Type B pancreatic cell (in vitro differentiated cells): ENCODE measurements at regions not wholly inside any gene's neighbourhood (a gene's known extent, or its start where the extent isn't known, plus 50 kb on each side); places are given as distances from the start of the nearest gene placed in this dataset.
"Not testable (repeated sequence)": the region's sequence is repeated elsewhere in the genome, so short reads cannot be mapped to it uniquely, and the experiment has no call there.

Source experiments
- DNase-seq: peaks from one replicate; pipeline ENCODE4 v3.0.0; 2021; ENCODE audit warnings: mixed read lengths; ENCODE audit not compliant: unreplicated experiment; ENCODE audit errors: extremely low spot score
- H3K27ac Mint-ChIP-seq: 2 replicates; pipeline ENCODE4 v1.8.0; 2021; ENCODE audit warnings: mild to moderate bottlenecking, mixed read lengths
- H3K27me3 Mint-ChIP-seq: 2 replicates; pipeline ENCODE4 v1.8.0; 2021; ENCODE audit warnings: mixed read lengths
- H3K36me3 Mint-ChIP-seq: 2 replicates; pipeline ENCODE4 v1.8.0; 2021; ENCODE audit warnings: mixed read lengths
- H3K4me1 Mint-ChIP-seq: one replicate; pipeline ENCODE4 v1.8.0; 2021; ENCODE audit warnings: mixed read lengths; ENCODE audit not compliant: unreplicated experiment
- H3K4me3 Mint-ChIP-seq: 2 replicates; pipeline ENCODE4 v1.8.0; 2021; ENCODE audit warnings: mild to moderate bottlenecking, mixed read lengths
- H3K9me3 Mint-ChIP-seq: 2 replicates; pipeline ENCODE4 v1.8.0; 2021; ENCODE audit warnings: mixed read lengths
- CTCF ChIP-seq: fragments of 200-600 bp; sonication (generic); conservative IDR thresholded peaks from 2 replicates; pipeline ENCODE4 v1.5.0; 2021; ENCODE audit warnings: antibody characterized with exemption, mild to moderate bottlenecking

GRCh38 chr10:5576780-5577624 lies 52.2 kb downstream of the CALML3 start:
- DNase-seq = no peak
- H3K4me1 Mint-ChIP-seq = peaks cover 25% of the 10 kb centered on the region
- no peak for TF ChIP-seq CTCF
- H3K27me3 Mint-ChIP-seq = no peaks in the 10 kb centered on the region
- H3K9me3 Mint-ChIP-seq = peaks cover 4% of the 10 kb centered on the region
- no peak overlapping the region for H3K27ac Mint-ChIP-seq
- H3K36me3 Mint-ChIP-seq = no peaks in the 10 kb centered on the region
- H3K4me3 Mint-ChIP-seq = no peak overlapping the region

GRCh38 chr10:5580038-5580428 lies 55.3 kb downstream of the CALML3 start:
- H3K36me3 Mint-ChIP-seq, H3K27ac Mint-ChIP-seq, H3K27me3 Mint-ChIP-seq, DNase-seq, H3K4me3 Mint-ChIP-seq, H3K9me3 Mint-ChIP-seq: not testable (repeated sequence)
- H3K4me1 Mint-ChIP-seq = peaks cover 26% of the 10 kb centered on the region

- Mint-ChIP-seq H3K27ac (no peak overlapping the region), H3K4me1 (peaks cover 32% of the 10 kb centered on the region), H3K36me3 (no peaks in the 10 kb centered on the region), H3K4me3 (no peak overlapping the region), H3K9me3 (peaks cover 4% of the 10 kb centered on the region), H3K27me3 (no peaks in the 10 kb centered on the region)
- no peak for DNase-seq
- TF ChIP-seq CTCF = no peak
Measured at GRCh38 chr10:5581670-5582566, 57.2 kb downstream of the CALML3 start.

GRCh38 chr10:5582736-5583135 lies 58.0 kb downstream of the CALML3 start:
- peaks cover 37% of the 10 kb centered on the region for H3K4me1 Mint-ChIP-seq
- no peaks in the 10 kb centered on the region for H3K27me3 Mint-ChIP-seq
- H3K4me3 Mint-ChIP-seq = no peak overlapping the region
- peaks cover 4% of the 10 kb centered on the region for H3K9me3 Mint-ChIP-seq
- no peak for DNase-seq
- H3K36me3 Mint-ChIP-seq = no peaks in the 10 kb centered on the region
- H3K27ac Mint-ChIP-seq = no peak overlapping the region
- peak; percentile 44 for TF ChIP-seq CTCF

GRCh38 chr10:5583525-5584175 lies 58.9 kb downstream of the CALML3 start:
- Mint-ChIP-seq H3K4me1 (peaks cover 39% of the 10 kb centered on the region), H3K4me3 (peak overlapping the region; percentile 51), H3K9me3 (peaks cover 4% of the 10 kb centered on the region), H3K27me3 (no peaks in the 10 kb centered on the region), H3K36me3 (no peaks in the 10 kb centered on the region), H3K27ac (peak overlapping the region; percentile 76)
- no peak for TF ChIP-seq CTCF
- DNase-seq = no peak
